ENCODE measurements at regions not wholly inside any gene's neighbourhood (a gene's known extent, or its start where the extent isn't known, plus 50 kb on each side); places are given as distances from the start of the nearest gene placed in this dataset.

DNA sequence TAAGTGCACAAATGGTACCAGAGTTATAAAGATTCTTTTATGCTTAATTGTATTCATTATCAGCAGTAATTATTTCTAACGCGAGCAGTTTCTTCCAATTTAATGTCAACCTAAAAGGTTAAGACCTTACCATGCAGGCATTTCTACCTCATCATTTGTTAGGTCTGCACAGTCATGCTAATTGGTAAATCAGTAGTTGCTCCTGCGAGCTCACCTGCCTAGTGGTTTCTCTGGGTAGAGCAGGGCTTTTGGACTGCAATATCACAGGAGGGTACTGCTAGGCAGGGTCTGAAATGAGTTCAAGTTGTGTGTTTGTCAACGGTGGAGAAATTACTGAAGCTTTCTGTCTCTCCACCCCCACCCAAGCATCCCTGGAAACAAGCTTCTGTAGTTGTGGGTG lies 558.5 kb upstream of the MGMT start:
- DNase-seq (no peak), ATAC-seq (no peak)
- Mint-ChIP-seq H3K27me3 (no peaks in the 10 kb centered on the region), H3K27ac (no peak overlapping the region), H3K36me3 (ENCODE audit: low read depth) (no peaks in the 10 kb centered on the region), H3K4me1 (no peaks in the 10 kb centered on the region), H3K4me3 (no peak overlapping the region)
- no peaks in the 10 kb centered on the region for H3K9me3 ChIP-seq (ENCODE audit: control insufficient read depth, low read length, poor library complexity, severe bottlenecking)

GRCh38 chr10:128912568-128913311 lies 554.3 kb upstream of the MGMT start:
- H3K4me1 Mint-ChIP-seq: no peaks in the 10 kb centered on the region
- H3K27ac Mint-ChIP-seq: no peak overlapping the region
- ATAC-seq (no peak), DNase-seq (no peak)
- no peaks in the 10 kb centered on the region for H3K9me3 ChIP-seq (ENCODE audit: control insufficient read depth, low read length, poor library complexity, severe bottlenecking)
- no peaks in the 10 kb centered on the region for H3K36me3 Mint-ChIP-seq (ENCODE audit: low read depth)
- H3K4me3 Mint-ChIP-seq: no peak overlapping the region
- H3K27me3 Mint-ChIP-seq: peaks cover 14% of the 10 kb centered on the region

- DNase-seq (no peak), ATAC-seq (no peak)
- Mint-ChIP-seq H3K36me3 (ENCODE audit: low read depth) (no peaks in the 10 kb centered on the region), H3K27ac (no peak overlapping the region), H3K27me3 (peaks cover 14% of the 10 kb centered on the region), H3K4me1 (no peaks in the 10 kb centered on the region), H3K4me3 (no peak overlapping the region)
- no peaks in the 10 kb centered on the region for H3K9me3 ChIP-seq (ENCODE audit: control insufficient read depth, low read length, poor library complexity, severe bottlenecking)
Observed at GRCh38 chr10:128914681-128915080, 552.4 kb upstream of the MGMT start.

- no peaks in the 10 kb centered on the region for H3K9me3 ChIP-seq (ENCODE audit: control insufficient read depth, low read length, poor library complexity, severe bottlenecking)
- Mint-ChIP-seq H3K27ac (no peak overlapping the region), H3K27me3 (peaks cover 14% of the 10 kb centered on the region), H3K4me3 (no peak overlapping the region), H3K4me1 (no peaks in the 10 kb centered on the region), H3K36me3 (ENCODE audit: low read depth) (no peaks in the 10 kb centered on the region)
- DNase-seq (no peak), ATAC-seq (no peak)
Observed at GRCh38 chr10:128915630-128916029, 551.4 kb upstream of the MGMT start.

GRCh38 chr10:128916383-128916782 lies 550.7 kb upstream of the MGMT start:
- Mint-ChIP-seq H3K4me1 (no peaks in the 10 kb centered on the region), H3K27me3 (peaks cover 14% of the 10 kb centered on the region), H3K36me3 (ENCODE audit: low read depth) (no peaks in the 10 kb centered on the region), H3K4me3 (no peak overlapping the region), H3K27ac (no peak overlapping the region)
- DNase-seq: no peak
- H3K9me3 ChIP-seq (ENCODE audit: control insufficient read depth, low read length, poor library complexity, severe bottlenecking): no peaks in the 10 kb centered on the region
- no peak for ATAC-seq

GRCh38 chr10:128921389-128922022 lies 545.5 kb upstream of the MGMT start:
- Mint-ChIP-seq H3K4me1 (no peaks in the 10 kb centered on the region), H3K27ac (no peak overlapping the region), H3K36me3 (ENCODE audit: low read depth) (no peaks in the 10 kb centered on the region), H3K27me3 (peaks cover 2% of the 10 kb centered on the region), H3K4me3 (no peak overlapping the region)
- no peak for DNase-seq
- H3K9me3 ChIP-seq (ENCODE audit: control insufficient read depth, low read length, poor library complexity, severe bottlenecking): no peaks in the 10 kb centered on the region
- no peak for ATAC-seq

GRCh38 chr10:128922172-128922571 lies 544.9 kb upstream of the MGMT start:
- DNase-seq: no peak
- Mint-ChIP-seq H3K27ac (no peak overlapping the region), H3K27me3 (no peaks in the 10 kb centered on the region), H3K4me1 (no peaks in the 10 kb centered on the region), H3K36me3 (ENCODE audit: low read depth) (no peaks in the 10 kb centered on the region), H3K4me3 (no peak overlapping the region)
- ATAC-seq: no peak
- H3K9me3 ChIP-seq (ENCODE audit: control insufficient read depth, low read length, poor library complexity, severe bottlenecking): no peaks in the 10 kb centered on the region

DNA sequence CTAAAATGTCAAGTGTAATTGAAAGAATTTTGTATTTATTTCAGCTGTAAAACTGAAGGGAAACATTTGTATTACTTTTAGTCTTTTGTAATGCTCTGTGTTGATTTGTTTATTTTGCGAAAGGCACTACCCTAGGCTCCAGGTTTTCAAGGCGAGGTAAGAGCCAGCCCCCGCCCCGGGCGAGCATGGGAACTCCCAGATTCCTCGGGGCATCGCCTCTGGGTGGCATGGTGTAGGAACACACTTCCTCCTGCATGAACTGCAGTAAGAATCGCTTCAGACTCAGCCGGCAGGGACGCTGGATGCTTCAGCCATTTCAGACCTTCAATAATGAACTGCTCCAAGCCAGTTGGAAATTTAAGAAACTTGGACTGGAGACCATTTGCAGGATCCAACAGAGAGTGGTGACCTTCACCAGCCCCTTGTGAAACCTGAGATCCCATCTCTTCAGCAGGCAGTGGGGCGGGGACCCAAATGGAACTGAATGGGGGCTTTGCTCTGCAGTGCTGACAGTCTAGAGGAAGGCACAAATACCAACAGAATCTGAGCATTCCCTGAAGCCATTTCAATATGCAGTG lies 544.3 kb upstream of the MGMT start:
- no peaks in the 10 kb centered on the region for H3K36me3 Mint-ChIP-seq (ENCODE audit: low read depth)
- H3K9me3 ChIP-seq (ENCODE audit: control insufficient read depth, low read length, poor library complexity, severe bottlenecking): no peaks in the 10 kb centered on the region
- H3K4me3 Mint-ChIP-seq: no peak overlapping the region
- no peak for DNase-seq
- H3K27ac Mint-ChIP-seq: no peak overlapping the region
- no peak for ATAC-seq
- no peaks in the 10 kb centered on the region for H3K27me3 Mint-ChIP-seq
- H3K4me1 Mint-ChIP-seq: no peaks in the 10 kb centered on the region

DNA sequence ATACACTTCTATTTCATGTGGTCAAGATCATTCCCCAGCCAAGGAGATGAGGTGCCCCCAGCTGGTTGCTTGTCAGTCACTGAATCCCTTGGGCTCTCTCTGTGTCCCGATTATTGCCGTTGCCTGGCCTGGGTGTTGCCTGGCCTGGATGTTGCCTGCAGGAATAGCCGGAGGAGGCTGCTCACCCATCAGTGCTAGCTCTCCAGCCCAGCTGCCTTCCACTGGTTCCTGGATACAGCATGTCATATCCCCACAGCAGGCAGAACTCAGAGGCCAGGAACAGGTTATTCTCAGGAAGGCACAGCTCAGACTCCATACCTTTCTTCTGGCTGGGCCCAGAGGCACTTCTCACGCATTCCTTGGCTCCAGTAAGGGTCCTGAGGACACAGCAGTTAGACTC lies 542.1 kb upstream of the MGMT start:
- Mint-ChIP-seq H3K4me3 (no peak overlapping the region), H3K36me3 (ENCODE audit: low read depth) (no peaks in the 10 kb centered on the region), H3K27me3 (no peaks in the 10 kb centered on the region), H3K4me1 (no peaks in the 10 kb centered on the region), H3K27ac (no peak overlapping the region)
- no peak for ATAC-seq
- no peaks in the 10 kb centered on the region for H3K9me3 ChIP-seq (ENCODE audit: control insufficient read depth, low read length, poor library complexity, severe bottlenecking)
- DNase-seq: no peak

DNA sequence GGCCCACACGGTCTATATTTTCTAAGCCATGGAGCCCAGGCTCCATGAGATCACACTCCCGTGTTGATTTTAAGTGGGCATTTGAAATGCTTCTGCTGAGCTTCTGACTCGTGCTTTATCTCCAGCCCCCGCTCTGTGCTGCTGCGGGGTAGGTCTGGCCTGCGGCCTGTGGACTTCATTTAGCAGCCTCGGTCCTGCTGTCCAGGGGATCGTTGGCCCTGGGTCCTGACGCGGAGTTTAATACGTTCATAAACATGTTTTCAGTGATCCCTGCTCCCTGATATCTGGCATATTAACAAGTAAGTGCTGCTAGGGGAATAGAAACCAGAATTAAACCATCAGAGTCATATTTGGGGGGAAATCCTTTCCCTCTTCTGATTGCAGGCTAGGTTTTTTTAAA lies 540.3 kb upstream of the MGMT start:
- H3K27ac Mint-ChIP-seq: no peak overlapping the region
- ATAC-seq (no peak), DNase-seq (no peak)
- H3K27me3 Mint-ChIP-seq: no peaks in the 10 kb centered on the region
- no peaks in the 10 kb centered on the region for H3K36me3 Mint-ChIP-seq (ENCODE audit: low read depth)
- H3K9me3 ChIP-seq (ENCODE audit: control insufficient read depth, low read length, poor library complexity, severe bottlenecking): no peaks in the 10 kb centered on the region
- H3K4me1 Mint-ChIP-seq: no peaks in the 10 kb centered on the region
- H3K4me3 Mint-ChIP-seq: no peak overlapping the region

DNA sequence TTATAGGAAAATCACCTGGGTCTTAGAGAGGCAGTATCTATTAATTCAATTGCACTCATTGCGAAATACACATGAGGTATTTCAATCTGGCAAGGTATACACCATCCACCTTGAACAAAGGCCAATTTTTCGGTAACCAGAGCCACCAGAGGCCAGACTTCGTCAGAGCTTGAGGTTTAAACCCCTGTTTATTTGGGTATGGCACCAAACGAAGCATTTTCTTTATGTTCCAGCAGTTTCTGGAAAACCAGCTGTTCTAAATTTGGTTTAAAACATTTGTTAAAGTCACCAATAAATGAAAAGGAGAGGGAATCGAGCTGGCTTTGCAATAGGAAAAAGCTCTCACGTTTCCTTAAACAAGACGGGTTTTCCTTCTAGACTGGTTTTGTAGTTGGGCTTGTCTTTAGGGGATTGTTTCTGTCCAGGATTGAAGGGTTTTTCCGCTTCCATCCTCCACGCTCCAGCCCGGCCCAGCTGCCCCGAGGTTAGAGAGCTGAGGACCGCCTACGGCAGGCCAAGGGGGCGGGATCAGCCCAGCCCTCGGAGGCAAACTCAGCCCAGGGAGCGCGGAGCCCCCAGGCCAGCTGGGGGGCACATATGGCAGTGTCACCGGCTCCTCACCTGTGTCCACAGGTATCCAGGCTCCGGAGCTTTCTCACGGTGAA lies 539.4 kb upstream of the MGMT start:
- ATAC-seq: no peak
- no peaks in the 10 kb centered on the region for H3K36me3 Mint-ChIP-seq (ENCODE audit: low read depth)
- no peaks in the 10 kb centered on the region for H3K4me1 Mint-ChIP-seq
- H3K4me3 Mint-ChIP-seq: no peak overlapping the region
- peaks cover 5% of the 10 kb centered on the region for H3K27me3 Mint-ChIP-seq
- no peaks in the 10 kb centered on the region for H3K9me3 ChIP-seq (ENCODE audit: control insufficient read depth, low read length, poor library complexity, severe bottlenecking)
- no peak overlapping the region for H3K27ac Mint-ChIP-seq
- no peak for DNase-seq

- Mint-ChIP-seq H3K4me1 (no peaks in the 10 kb centered on the region), H3K36me3 (ENCODE audit: low read depth) (no peaks in the 10 kb centered on the region), H3K27ac (no peak overlapping the region), H3K4me3 (no peak overlapping the region), H3K27me3 (peaks cover 6% of the 10 kb centered on the region)
- no peaks in the 10 kb centered on the region for H3K9me3 ChIP-seq (ENCODE audit: control insufficient read depth, low read length, poor library complexity, severe bottlenecking)
- DNase-seq (no peak), ATAC-seq (no peak)
Observed at GRCh38 chr10:128928231-128928836, 538.7 kb upstream of the MGMT start.

GRCh38 chr10:128929131-128929530 lies 537.9 kb upstream of the MGMT start:
- H3K9me3 ChIP-seq (ENCODE audit: control insufficient read depth, low read length, poor library complexity, severe bottlenecking): no peaks in the 10 kb centered on the region
- ATAC-seq: no peak
- no peaks in the 10 kb centered on the region for H3K4me1 Mint-ChIP-seq
- peaks cover 14% of the 10 kb centered on the region for H3K27me3 Mint-ChIP-seq
- DNase-seq: no peak
- no peaks in the 10 kb centered on the region for H3K36me3 Mint-ChIP-seq (ENCODE audit: low read depth)
- H3K4me3 Mint-ChIP-seq: no peak overlapping the region
- no peak overlapping the region for H3K27ac Mint-ChIP-seq

Measured in T-helper 17 cell (primary cell).